Peyer's patch (tissue), 4 donors: ENCODE measurements at regions not wholly inside any gene's neighbourhood (a gene's known extent, or its start where the extent isn't known, plus 50 kb on each side); places are given as distances from the start of the nearest gene placed in this dataset.

Experiments used
- CTCF ChIP-seq, 6 experiments: fragments of 450-650 bp in 4 of 6; fragments of 200-600 bp in 2 of 6; sonication (generic) in 1 of 6; IDR thresholded peaks; one replicate each; pipeline ENCODE4 v1.5.1; 2017 to 2019; ENCODE audit warnings: antibody characterized with exemption in 6 of 6, mild to moderate bottlenecking in 3 of 6, moderate library complexity in 1 of 6
- POLR2A ChIP-seq, 2 donors: fragments of 450-650 bp; IDR thresholded peaks; one replicate each; pipeline ENCODE4 v1.5.1; 2017; ENCODE audit warnings: antibody characterized with exemption in 2 of 2, mild to moderate bottlenecking in 2 of 2, moderate library complexity in 2 of 2

DNA sequence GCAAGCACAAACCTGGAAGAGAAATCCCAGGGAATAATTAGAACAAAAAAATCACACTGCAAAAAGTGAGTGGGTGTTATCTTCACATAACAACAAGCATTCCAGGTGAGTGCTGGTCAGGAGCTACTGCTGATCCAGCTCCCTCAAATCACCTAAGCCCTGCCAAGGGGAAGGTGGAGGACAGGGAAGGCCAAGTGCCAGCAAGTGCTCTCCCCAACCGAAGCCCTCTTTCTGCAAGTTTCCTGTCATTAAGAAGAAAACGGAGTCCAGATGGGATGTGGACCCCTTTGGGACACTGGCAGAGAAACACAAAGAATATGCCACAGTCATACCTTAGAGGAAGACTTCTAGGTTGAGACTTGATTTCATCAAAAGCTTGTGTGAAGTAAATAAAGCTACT lies 933.0 kb upstream of the ZNF722 start:
- TF ChIP-seq CTCF (IDR thresholded peaks at IDR 0.05) (no peak), POLR2A (IDR thresholded peaks at IDR 0.05) (no peak)
